ENCODE measurements at regions not wholly inside any gene's neighbourhood (a gene's known extent, or its start where the extent isn't known, plus 50 kb on each side); places are given as distances from the start of the nearest gene placed in this dataset.

- no peak for TF ChIP-seq CTCF (IDR thresholded peaks at IDR 0.05; ENCODE audit: insufficient read depth, missing control alignments)
- FAIRE-seq (no peak), DNase-seq (ENCODE audit: insufficient read length, low spot score) (no peak)
These were observed 93.1 kb upstream of the NPVF start for GRCh38 chr7:25321424-25321823.

GRCh38 chr7:25322473-25322872 lies 94.2 kb upstream of the NPVF start:
- FAIRE-seq, result no peak
- no peak for TF ChIP-seq CTCF (IDR thresholded peaks at IDR 0.05; ENCODE audit: insufficient read depth, missing control alignments)
- no peak for DNase-seq (ENCODE audit: insufficient read length, low spot score)

GRCh38 chr7:25325186-25325757 lies 97.0 kb upstream of the NPVF start:
- no peak for DNase-seq (ENCODE audit: insufficient read length, low spot score)
- FAIRE-seq, result no peak
- TF ChIP-seq CTCF (IDR thresholded peaks at IDR 0.05; ENCODE audit: insufficient read depth, missing control alignments), result no peak

GRCh38 chr7:25326501-25327156 lies 98.3 kb upstream of the NPVF start:
- no peak for FAIRE-seq

GRCh38 chr7:25329815-25330214 lies 101.5 kb upstream of the NPVF start:
- FAIRE-seq (no peak), DNase-seq (ENCODE audit: insufficient read length, low spot score) (no peak)
- no peak for TF ChIP-seq CTCF (IDR thresholded peaks at IDR 0.05; ENCODE audit: insufficient read depth, missing control alignments)

More at GRCh38 chr7:25326501-25327156, 98.3 kb upstream of the NPVF start:
- no peak for DNase-seq (ENCODE audit: insufficient read length, low spot score)
- no peak for TF ChIP-seq CTCF (IDR thresholded peaks at IDR 0.05; ENCODE audit: insufficient read depth, missing control alignments)

- TF ChIP-seq CTCF (IDR thresholded peaks at IDR 0.05; ENCODE audit: insufficient read depth, missing control alignments), result no peak
- FAIRE-seq (no peak), DNase-seq (ENCODE audit: insufficient read length, low spot score) (no peak)
These were observed 105.1 kb upstream of the NPVF start for GRCh38 chr7:25333296-25333928.

All from D721Med (cell line).